ENCODE measurements at regions not wholly inside any gene's neighbourhood (a gene's known extent, or its start where the extent isn't known, plus 50 kb on each side); places are given as distances from the start of the nearest gene placed in this dataset.

GRCh38 chr1:77624102-77624501, 58.4 kb downstream of the ZZZ3 start:
- TF ChIP-seq, protein P1, sequence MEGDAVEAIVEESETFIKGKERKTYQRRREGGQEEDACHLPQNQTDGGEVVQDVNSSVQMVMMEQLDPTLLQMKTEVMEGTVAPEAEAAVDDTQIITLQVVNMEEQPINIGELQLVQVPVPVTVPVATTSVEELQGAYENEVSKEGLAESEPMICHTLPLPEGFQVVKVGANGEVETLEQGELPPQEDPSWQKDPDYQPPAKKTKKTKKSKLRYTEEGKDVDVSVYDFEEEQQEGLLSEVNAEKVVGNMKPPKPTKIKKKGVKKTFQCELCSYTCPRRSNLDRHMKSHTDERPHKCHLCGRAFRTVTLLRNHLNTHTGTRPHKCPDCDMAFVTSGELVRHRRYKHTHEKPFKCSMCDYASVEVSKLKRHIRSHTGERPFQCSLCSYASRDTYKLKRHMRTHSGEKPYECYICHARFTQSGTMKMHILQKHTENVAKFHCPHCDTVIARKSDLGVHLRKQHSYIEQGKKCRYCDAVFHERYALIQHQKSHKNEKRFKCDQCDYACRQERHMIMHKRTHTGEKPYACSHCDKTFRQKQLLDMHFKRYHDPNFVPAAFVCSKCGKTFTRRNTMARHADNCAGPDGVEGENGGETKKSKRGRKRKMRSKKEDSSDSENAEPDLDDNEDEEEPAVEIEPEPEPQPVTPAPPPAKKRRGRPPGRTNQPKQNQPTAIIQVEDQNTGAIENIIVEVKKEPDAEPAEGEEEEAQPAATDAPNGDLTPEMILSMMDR (IDR thresholded peaks at IDR 0.05), result no peak
- TF ChIP-seq POLR2A (IDR thresholded peaks at IDR 0.05) (no peak), POLR2AphosphoS5 (IDR thresholded peaks at IDR 0.05) (no peak)
